Dermis blood vessel endothelial cell (primary cell): ENCODE measurements at regions not wholly inside any gene's neighbourhood (a gene's known extent, or its start where the extent isn't known, plus 50 kb on each side); places are given as distances from the start of the nearest gene placed in this dataset.

Experiments
- DNase-seq: peaks from one replicate; pipeline ENCODE4 v3.0.0; 2010

DNA sequence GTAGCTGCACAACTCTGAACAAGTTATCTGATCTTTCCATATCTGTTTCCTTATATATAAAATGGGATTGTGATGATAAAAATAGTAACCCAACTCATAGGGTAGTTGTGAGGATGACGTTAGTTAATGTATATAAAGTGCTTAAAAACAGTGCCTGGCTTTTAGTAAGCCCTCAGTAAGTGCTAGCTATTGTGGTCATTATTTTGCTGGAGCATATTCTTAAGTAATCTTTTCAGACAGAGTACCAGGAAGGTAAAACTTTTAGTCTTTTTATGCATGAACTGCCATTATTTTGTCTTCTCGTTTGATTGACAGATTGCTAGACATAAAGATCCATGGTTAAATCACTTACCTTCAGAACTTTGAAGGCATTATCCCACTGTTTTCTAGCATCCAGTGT is 62.5 kb upstream of the SIM2 start:
- DNase-seq: no peak

DNA sequence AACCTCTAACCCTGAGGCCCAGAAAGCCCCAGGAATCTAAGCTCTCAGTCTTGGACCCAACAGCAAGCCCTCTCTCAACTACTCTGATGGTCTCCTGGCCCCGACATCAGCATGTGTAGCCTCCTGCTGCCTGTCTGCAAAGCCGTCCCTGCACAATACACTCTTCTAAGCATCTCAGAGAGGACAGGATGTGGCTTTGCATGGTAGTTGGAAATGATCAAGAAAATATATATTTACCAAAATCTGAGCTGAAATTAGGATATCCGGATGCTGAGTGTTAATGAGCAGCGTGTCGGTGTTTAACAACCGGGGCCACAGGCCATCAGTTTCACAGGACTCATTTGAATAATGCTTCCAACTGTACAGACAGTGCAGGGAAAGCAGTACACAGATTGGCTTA is 59.1 kb upstream of the SIM2 start:
- DNase-seq: no peak

DNA sequence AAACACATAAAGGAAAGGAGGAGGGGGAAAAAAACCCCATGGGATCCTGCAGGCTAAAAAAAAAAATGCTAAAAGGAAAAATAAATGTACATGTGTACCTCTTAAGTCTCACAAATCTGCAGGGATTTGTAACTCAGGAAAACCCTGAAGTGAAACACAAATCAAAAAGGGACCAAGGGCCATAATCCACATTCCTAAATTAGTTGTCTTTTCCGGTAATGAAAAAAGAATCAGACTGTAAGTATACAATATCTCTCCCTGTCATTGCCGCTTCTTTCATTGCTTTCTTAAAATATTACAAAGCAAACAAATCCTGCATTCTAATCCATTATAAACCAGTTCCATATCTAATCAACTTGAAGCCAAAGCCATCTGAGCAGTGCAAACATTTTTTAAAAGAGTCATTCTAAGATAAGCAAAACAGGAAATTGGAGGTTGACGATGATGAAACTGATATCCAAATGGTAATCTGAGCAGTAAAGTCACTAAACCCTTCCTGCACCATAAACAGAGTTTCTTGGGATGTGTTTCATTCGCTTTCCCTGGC is 58.7 kb upstream of the SIM2 start:
- peak; percentile 24 for DNase-seq

DNA sequence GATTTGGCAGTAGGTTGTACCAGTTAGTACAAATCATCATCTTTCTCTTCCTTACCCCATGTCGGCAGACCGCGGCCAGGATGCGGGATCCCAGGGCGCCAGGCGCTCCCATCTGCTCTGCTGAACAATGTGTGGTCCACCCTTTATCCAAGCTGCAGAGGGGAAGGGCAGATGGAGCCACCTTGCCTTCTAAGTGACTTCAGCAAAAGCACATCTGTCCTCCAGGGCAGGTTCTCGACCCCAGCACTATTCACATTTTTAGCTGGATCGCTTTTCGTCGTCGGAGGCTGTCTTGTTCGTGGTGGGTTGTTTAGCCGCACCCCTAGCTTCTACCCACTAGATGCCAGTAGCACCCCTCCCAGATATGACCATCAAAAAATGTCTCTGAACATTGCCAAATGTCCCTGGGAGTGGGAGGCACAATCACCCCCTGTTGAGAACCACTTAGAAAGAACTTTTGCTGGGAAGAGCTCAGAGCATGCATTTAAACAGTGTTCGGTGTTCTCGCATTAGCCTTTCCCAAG is 58.1 kb upstream of the SIM2 start:
- peak; percentile 13 for DNase-seq

DNA sequence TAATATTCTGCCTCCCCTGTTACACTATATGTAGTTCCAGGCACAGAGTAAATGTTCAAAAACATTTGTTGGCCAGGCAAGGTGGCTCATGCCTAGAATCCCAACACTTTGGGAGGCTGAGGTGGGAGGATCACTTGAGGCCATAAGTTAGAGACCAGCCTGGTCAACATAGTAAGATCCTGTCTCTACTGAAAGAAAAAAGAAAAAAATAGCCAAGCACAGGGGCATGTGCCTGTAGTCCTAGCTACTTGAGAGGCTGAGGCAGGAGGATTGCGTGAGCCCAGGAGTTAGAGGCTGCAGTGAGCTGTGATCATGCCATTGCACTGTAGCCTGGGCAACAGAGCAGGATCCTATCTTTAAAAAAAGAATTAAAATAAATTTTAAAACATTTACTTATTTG is 57.6 kb upstream of the SIM2 start:
- no peak for DNase-seq

- DNase-seq: no peak
Observed at GRCh38 chr21:36641886-36642285, 57.0 kb upstream of the SIM2 start.

GRCh38 chr21:36642777-36643176 is 56.1 kb upstream of the SIM2 start:
- DNase-seq: no peak

DNA sequence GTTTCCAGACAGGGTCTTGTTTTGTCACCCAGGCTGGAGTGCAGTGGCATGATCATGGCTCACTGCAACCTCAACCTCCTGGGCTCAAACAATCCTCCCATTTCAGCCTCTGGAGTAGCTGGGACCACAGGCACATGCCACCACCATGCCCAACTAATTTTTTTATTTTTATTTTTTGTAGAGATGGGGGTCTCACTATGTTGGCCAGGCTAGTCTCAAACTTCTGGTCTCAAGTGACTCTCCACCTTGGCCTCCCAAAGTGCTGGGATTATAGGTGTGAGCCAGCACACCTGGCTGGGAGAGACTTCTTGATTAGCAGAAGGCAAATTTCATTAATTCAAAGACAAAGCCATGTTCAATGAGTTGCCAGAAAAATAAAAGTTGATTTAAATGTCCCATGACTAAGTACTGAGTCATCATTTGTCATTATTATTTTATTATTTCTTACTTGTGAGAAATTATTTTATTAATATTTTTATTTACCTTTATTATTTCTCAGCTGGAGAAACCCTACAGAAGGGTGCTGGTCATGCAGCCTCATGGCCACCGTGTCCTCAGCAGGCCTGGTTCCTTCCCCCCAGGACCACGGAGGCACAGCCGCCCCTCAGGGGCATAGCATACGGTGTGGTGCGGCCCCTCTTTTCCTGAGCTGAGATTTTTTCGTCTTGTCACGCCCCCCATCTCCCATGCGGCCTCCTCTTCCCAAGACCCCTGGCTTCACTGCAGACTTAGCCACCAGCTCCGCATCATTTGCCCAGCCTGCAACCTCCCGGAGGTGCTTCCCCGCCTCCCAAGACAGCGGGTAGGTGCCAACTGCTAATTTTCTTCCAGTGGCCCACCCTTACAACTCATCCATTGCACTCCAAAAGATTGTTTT is 55.3 kb upstream of the SIM2 start:
- DNase-seq: peak; percentile 23

DNA sequence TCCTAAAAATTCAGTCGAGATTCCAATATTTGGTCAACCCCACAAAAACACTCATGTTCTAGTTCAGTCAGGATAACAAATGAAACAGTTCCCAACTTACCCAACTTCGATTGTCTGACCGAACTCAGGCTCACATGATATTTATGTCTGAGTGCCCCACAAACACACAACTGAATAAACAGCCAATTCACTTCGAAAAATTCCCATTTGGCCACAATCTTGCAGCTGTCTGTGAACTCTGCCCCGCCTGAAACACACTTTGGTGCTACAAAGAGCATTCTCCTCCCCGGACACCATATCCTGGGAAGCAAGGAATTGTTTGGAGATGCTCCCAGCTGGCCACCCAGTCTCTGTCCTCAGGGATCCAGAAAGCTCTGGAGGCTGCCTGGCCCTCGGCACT is 52.9 kb upstream of the SIM2 start:
- no peak for DNase-seq

DNA sequence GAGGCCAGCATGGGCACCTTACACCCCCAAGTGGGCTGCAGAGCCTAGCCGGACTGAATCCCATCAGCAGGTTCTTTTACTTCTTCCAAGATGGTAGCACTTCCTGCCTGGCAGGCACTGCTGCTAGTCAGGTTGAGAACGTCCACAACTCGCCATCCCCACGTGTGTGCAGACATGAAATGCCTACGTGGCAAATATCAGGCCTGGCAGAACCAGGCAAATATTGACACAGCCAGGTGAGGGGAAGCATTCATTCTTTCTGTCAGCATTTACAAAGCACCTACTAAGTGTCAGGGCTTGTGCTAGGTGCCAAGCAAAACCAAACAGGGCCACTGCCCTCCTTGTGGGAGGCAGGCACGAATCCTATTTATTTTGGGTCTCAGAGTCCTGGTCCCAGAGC is 52.3 kb upstream of the SIM2 start:
- no peak for DNase-seq

GRCh38 chr21:36647279-36648093 is 51.4 kb upstream of the SIM2 start:
- peak; percentile 77 for DNase-seq
